ENCODE measurements at regions not wholly inside any gene's neighbourhood (a gene's known extent, or its start where the extent isn't known, plus 50 kb on each side); places are given as distances from the start of the nearest gene placed in this dataset.

GRCh38 chr1:95924684-95925083 lies 690.7 kb downstream of the RWDD3 start:
- ATAC-seq (no peak), DNase-seq (no peak)
- no peak overlapping the region for H3K27ac ChIP-seq
- TF ChIP-seq POLR2A (IDR thresholded peaks at IDR 0.05): no peak
- TF ChIP-seq, protein P1, sequence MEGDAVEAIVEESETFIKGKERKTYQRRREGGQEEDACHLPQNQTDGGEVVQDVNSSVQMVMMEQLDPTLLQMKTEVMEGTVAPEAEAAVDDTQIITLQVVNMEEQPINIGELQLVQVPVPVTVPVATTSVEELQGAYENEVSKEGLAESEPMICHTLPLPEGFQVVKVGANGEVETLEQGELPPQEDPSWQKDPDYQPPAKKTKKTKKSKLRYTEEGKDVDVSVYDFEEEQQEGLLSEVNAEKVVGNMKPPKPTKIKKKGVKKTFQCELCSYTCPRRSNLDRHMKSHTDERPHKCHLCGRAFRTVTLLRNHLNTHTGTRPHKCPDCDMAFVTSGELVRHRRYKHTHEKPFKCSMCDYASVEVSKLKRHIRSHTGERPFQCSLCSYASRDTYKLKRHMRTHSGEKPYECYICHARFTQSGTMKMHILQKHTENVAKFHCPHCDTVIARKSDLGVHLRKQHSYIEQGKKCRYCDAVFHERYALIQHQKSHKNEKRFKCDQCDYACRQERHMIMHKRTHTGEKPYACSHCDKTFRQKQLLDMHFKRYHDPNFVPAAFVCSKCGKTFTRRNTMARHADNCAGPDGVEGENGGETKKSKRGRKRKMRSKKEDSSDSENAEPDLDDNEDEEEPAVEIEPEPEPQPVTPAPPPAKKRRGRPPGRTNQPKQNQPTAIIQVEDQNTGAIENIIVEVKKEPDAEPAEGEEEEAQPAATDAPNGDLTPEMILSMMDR (IDR thresholded peaks at IDR 0.05 in 4 of 5, conservative IDR thresholded peaks at IDR 0.05 in 1 of 5): no peak
- H3K9me3 ChIP-seq: no peaks in the 10 kb centered on the region
- intact Hi-C loops (cut with DNase I; ENCODE audit: low total_unique reads) (no loop called here), in situ Hi-C loops (cut with MboI; ENCODE audit: low sequenced_read_pairs in 4 of 4) (no loop called here)
- H3K4me1 ChIP-seq: no peaks in the 10 kb centered on the region
- no peak overlapping the region for H3K4me3 ChIP-seq
- H3K36me3 ChIP-seq: no peaks in the 10 kb centered on the region
- no peaks in the 10 kb centered on the region for H3K27me3 ChIP-seq

- no peak for ATAC-seq
- in situ Hi-C loops (cut with MboI; ENCODE audit: low sequenced_read_pairs in 4 of 4): no loop called here
- no peaks in the 10 kb centered on the region for H3K9me3 ChIP-seq
- no peaks in the 10 kb centered on the region for H3K36me3 ChIP-seq
- intact Hi-C loops (cut with DNase I; ENCODE audit: low total_unique reads): no loop called here
- no peaks in the 10 kb centered on the region for H3K27me3 ChIP-seq
- no peaks in the 10 kb centered on the region for H3K4me1 ChIP-seq
- TF ChIP-seq, protein P1 (IDR thresholded peaks at IDR 0.05 in 4 of 5, conservative IDR thresholded peaks at IDR 0.05 in 1 of 5): no peak
- TF ChIP-seq POLR2A (IDR thresholded peaks at IDR 0.05): no peak
- DNase-seq: no peak
- H3K27ac ChIP-seq: no peak overlapping the region
- H3K4me3 ChIP-seq: no peak overlapping the region
These were observed 692.3 kb downstream of the RWDD3 start for GRCh38 chr1:95926331-95926730.

DNA sequence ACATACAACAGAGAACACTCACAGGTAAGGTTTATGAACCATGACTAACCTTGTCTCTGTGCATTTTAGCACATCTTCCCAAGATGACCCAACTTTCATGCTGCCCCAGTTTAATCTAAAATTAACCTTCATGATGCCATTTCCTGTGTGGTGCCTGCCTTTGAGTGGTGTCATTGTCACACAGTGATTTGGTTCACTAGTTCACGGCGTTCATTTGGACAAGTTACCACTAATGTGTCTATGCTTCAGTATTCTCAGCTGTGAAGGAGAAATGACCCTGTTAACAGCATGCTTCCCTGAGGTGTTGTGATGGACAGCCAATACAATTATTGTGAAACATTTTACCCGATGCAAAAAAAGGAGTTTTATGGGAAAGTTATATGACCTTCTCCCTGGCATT lies 693.1 kb downstream of the RWDD3 start:
- intact Hi-C loops (cut with DNase I; ENCODE audit: low total_unique reads): no loop called here
- H3K27ac ChIP-seq: no peak overlapping the region

DNA sequence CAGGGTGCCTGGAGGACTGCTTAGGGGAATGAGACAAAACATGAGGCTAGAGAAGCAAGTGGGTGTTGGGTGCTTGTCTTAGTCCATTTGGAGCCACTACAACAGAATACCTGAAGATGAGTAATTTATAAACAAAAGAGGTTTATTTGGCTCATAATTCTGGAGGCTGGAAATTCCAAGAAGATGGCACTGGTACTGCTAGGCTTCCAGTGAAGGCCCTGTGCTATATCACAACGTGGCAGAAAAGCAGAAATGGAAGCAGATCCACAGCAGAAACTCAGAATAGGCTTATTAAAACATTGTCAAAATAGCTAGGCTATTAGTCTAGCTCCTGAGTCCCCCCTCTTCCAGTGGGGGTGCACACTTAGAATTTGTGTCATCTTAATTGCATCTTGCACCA lies 701.7 kb downstream of the RWDD3 start:
- DNase-seq: no peak
- intact Hi-C loops (cut with DNase I; ENCODE audit: low total_unique reads): no loop called here
- TF ChIP-seq POLR2A (IDR thresholded peaks at IDR 0.05): no peak
- TF ChIP-seq, protein P1 (IDR thresholded peaks at IDR 0.05 in 4 of 5, conservative IDR thresholded peaks at IDR 0.05 in 1 of 5): no peak

More for the DNA sequence above, 693.1 kb downstream of the RWDD3 start:
- in situ Hi-C loops (cut with MboI; ENCODE audit: low sequenced_read_pairs in 4 of 4): no loop called here
- TF ChIP-seq, protein P1 (IDR thresholded peaks at IDR 0.05 in 4 of 5, conservative IDR thresholded peaks at IDR 0.05 in 1 of 5): no peak
- no peak for TF ChIP-seq POLR2A (IDR thresholded peaks at IDR 0.05)
- H3K4me1 ChIP-seq: no peaks in the 10 kb centered on the region
- DNase-seq: no peak
- H3K4me3 ChIP-seq: no peak overlapping the region
- ATAC-seq: no peak
- H3K27me3 ChIP-seq: no peaks in the 10 kb centered on the region
- H3K9me3 ChIP-seq: no peaks in the 10 kb centered on the region
- H3K36me3 ChIP-seq: no peaks in the 10 kb centered on the region

GRCh38 chr1:95941121-95941798 lies 707.2 kb downstream of the RWDD3 start:
- no peak for DNase-seq
- Histone ChIP-seq H3K9me3 (no peaks in the 10 kb centered on the region), H3K4me1 (no peaks in the 10 kb centered on the region), H3K36me3 (no peaks in the 10 kb centered on the region), H3K4me3 (no peak overlapping the region), H3K27me3 (no peaks in the 10 kb centered on the region), H3K27ac (no peak overlapping the region)
- TF ChIP-seq POLR2A (IDR thresholded peaks at IDR 0.05): no peak
- TF ChIP-seq, protein P1 (IDR thresholded peaks at IDR 0.05 in 4 of 5, conservative IDR thresholded peaks at IDR 0.05 in 1 of 5): no peak
- in situ Hi-C loops (cut with MboI; ENCODE audit: low sequenced_read_pairs in 4 of 4): no loop called here
- intact Hi-C loops (cut with DNase I; ENCODE audit: low total_unique reads): no loop called here
- no peak for ATAC-seq

More for the DNA sequence above, 701.7 kb downstream of the RWDD3 start:
- Histone ChIP-seq H3K36me3 (no peaks in the 10 kb centered on the region), H3K27ac (no peak overlapping the region), H3K4me1 (no peaks in the 10 kb centered on the region), H3K27me3 (no peaks in the 10 kb centered on the region), H3K9me3 (no peaks in the 10 kb centered on the region), H3K4me3 (no peak overlapping the region)
- no peak for ATAC-seq
- in situ Hi-C loops (cut with MboI; ENCODE audit: low sequenced_read_pairs in 4 of 4): no loop called here

Measured in gastrocnemius medialis (tissue), 4 donors.